ENCODE measurements at regions not wholly inside any gene's neighbourhood (a gene's known extent, or its start where the extent isn't known, plus 50 kb on each side); places are given as distances from the start of the nearest gene placed in this dataset.
"Not testable (repeated sequence)": the region's sequence is repeated elsewhere in the genome, so short reads cannot be mapped to it uniquely, and the experiment has no call there.

- DNase-seq (ENCODE audit: low spot score): peak; percentile 33
- in situ Hi-C loops (cut with HindIII; ENCODE audit: low sequenced_read_pairs): no loop called here
Measured at GRCh38 chr10:44281089-44281613, 103.7 kb downstream of the CXCL12 start.

- in situ Hi-C loops (cut with HindIII; ENCODE audit: low sequenced_read_pairs): no loop called here
- DNase-seq (ENCODE audit: low spot score): no peak
Measured at GRCh38 chr10:44280226-44281014, 104.5 kb downstream of the CXCL12 start.

- no peak for DNase-seq (ENCODE audit: low spot score)
- in situ Hi-C loops (cut with HindIII; ENCODE audit: low sequenced_read_pairs): no loop called here
Measured at GRCh38 chr10:44279426-44280126, 105.3 kb downstream of the CXCL12 start.

- no peak for DNase-seq (ENCODE audit: low spot score)
- in situ Hi-C loops (cut with HindIII; ENCODE audit: low sequenced_read_pairs): no loop called here
Measured at GRCh38 chr10:44278837-44279324, 106.0 kb downstream of the CXCL12 start.

- in situ Hi-C loops (cut with HindIII; ENCODE audit: low sequenced_read_pairs): not testable (repeated sequence)
Measured at GRCh38 chr10:44268435-44268948, 116.4 kb downstream of the CXCL12 start.

GRCh38 chr10:44267007-44267406, 117.9 kb downstream of the CXCL12 start:
- DNase-seq (ENCODE audit: low spot score): no peak
- in situ Hi-C loops (cut with HindIII; ENCODE audit: low sequenced_read_pairs): no loop called here

More at GRCh38 chr10:44268435-44268948, 116.4 kb downstream of the CXCL12 start:
- DNase-seq (ENCODE audit: low spot score): not testable (repeated sequence)

- in situ Hi-C loops (cut with HindIII; ENCODE audit: low sequenced_read_pairs): no loop called here
- no peak for DNase-seq (ENCODE audit: low spot score)
Measured at GRCh38 chr10:44264244-44264643, 120.7 kb downstream of the CXCL12 start.

- in situ Hi-C loops (cut with HindIII; ENCODE audit: low sequenced_read_pairs): no loop called here
- DNase-seq (ENCODE audit: low spot score): no peak
Measured at GRCh38 chr10:44263771-44264170, 121.1 kb downstream of the CXCL12 start.

- in situ Hi-C loops (cut with HindIII; ENCODE audit: low sequenced_read_pairs): no loop called here
Measured at GRCh38 chr10:44262551-44263251, 122.2 kb downstream of the CXCL12 start.

GRCh38 chr10:44261710-44262455, 123.0 kb downstream of the CXCL12 start:
- DNase-seq (ENCODE audit: low spot score): no peak
- in situ Hi-C loops (cut with HindIII; ENCODE audit: low sequenced_read_pairs): no loop called here

More at GRCh38 chr10:44262551-44263251, 122.2 kb downstream of the CXCL12 start:
- DNase-seq (ENCODE audit: low spot score): no peak

GRCh38 chr10:44261296-44261695, 123.6 kb downstream of the CXCL12 start:
- in situ Hi-C loops (cut with HindIII; ENCODE audit: low sequenced_read_pairs): no loop called here
- no peak for DNase-seq (ENCODE audit: low spot score)

GRCh38 chr10:44260286-44260928, 124.5 kb downstream of the CXCL12 start:
- DNase-seq (ENCODE audit: low spot score): no peak
- in situ Hi-C loops (cut with HindIII; ENCODE audit: low sequenced_read_pairs): no loop called here

GRCh38 chr10:44259090-44259874, 125.6 kb downstream of the CXCL12 start:
- in situ Hi-C loops (cut with HindIII; ENCODE audit: low sequenced_read_pairs): no loop called here
- DNase-seq (ENCODE audit: low spot score): no peak

- in situ Hi-C loops (cut with HindIII; ENCODE audit: low sequenced_read_pairs): no loop called here
- DNase-seq (ENCODE audit: low spot score): no peak
Measured at GRCh38 chr10:44258460-44259089, 126.3 kb downstream of the CXCL12 start.

GRCh38 chr10:44258019-44258418, 126.9 kb downstream of the CXCL12 start:
- DNase-seq (ENCODE audit: low spot score): no peak
- in situ Hi-C loops (cut with HindIII; ENCODE audit: low sequenced_read_pairs): no loop called here

GRCh38 chr10:44253769-44254462, 131.0 kb downstream of the CXCL12 start:
- in situ Hi-C loops (cut with HindIII; ENCODE audit: low sequenced_read_pairs): no loop called here
- DNase-seq (ENCODE audit: low spot score): no peak

All from G401 (cell line).